ENCODE measurements at regions not wholly inside any gene's neighbourhood (a gene's known extent, or its start where the extent isn't known, plus 50 kb on each side); places are given as distances from the start of the nearest gene placed in this dataset.

GRCh38 chr10:131644864-131645658, 255.7 kb upstream of the PPP2R2D start:
- no peak for TF ChIP-seq CTCF (IDR thresholded peaks at IDR 0.05)

GRCh38 chr10:131645756-131646155, 255.1 kb upstream of the PPP2R2D start:
- ATAC-seq (ENCODE audit: insufficient number of reproducible peaks, low FRiP score, low read depth): no peak
- no peak for TF ChIP-seq CTCF (IDR thresholded peaks at IDR 0.05)
- Histone ChIP-seq H3K4me1 (ENCODE audit: control insufficient read depth in 1 of 2, low read depth in 2 of 2) (no peaks in the 10 kb centered on the region), H3K36me3 (no peaks in the 10 kb centered on the region), H3K9me3 (no peaks in the 10 kb centered on the region), H3K27me3 (replicated peaks; ENCODE audit: insufficient read depth) (no peaks in the 10 kb centered on the region), H3K4me3 (no peak overlapping the region), H3K27ac (no peak overlapping the region)
- DNase-seq (ENCODE audit: low spot score): no peak

More at GRCh38 chr10:131644864-131645658, 255.7 kb upstream of the PPP2R2D start:
- Histone ChIP-seq H3K4me3 (no peak overlapping the region), H3K9me3 (no peaks in the 10 kb centered on the region), H3K4me1 (ENCODE audit: control insufficient read depth in 1 of 2, low read depth in 2 of 2) (no peaks in the 10 kb centered on the region), H3K36me3 (no peaks in the 10 kb centered on the region), H3K27me3 (replicated peaks; ENCODE audit: insufficient read depth) (no peaks in the 10 kb centered on the region), H3K27ac (no peak overlapping the region)
- DNase-seq (ENCODE audit: low spot score): no peak
- ATAC-seq (ENCODE audit: insufficient number of reproducible peaks, low FRiP score, low read depth): no peak

GRCh38 chr10:131646551-131647525, 254.0 kb upstream of the PPP2R2D start:
- Histone ChIP-seq H3K9me3 (no peaks in the 10 kb centered on the region), H3K36me3 (no peaks in the 10 kb centered on the region), H3K4me3 (no peak overlapping the region), H3K27me3 (replicated peaks; ENCODE audit: insufficient read depth) (no peaks in the 10 kb centered on the region), H3K27ac (no peak overlapping the region), H3K4me1 (ENCODE audit: control insufficient read depth in 1 of 2, low read depth in 2 of 2) (no peaks in the 10 kb centered on the region)
- ATAC-seq (ENCODE audit: insufficient number of reproducible peaks, low FRiP score, low read depth): no peak
- TF ChIP-seq CTCF (IDR thresholded peaks at IDR 0.05): no peak
- DNase-seq (ENCODE audit: low spot score): no peak

GRCh38 chr10:131647789-131648188, 253.0 kb upstream of the PPP2R2D start:
- no peak for DNase-seq (ENCODE audit: low spot score)

More at GRCh38 chr10:131647789-131648188, 253.0 kb upstream of the PPP2R2D start:
- Histone ChIP-seq H3K27ac (no peak overlapping the region), H3K4me1 (ENCODE audit: control insufficient read depth in 1 of 2, low read depth in 2 of 2) (no peaks in the 10 kb centered on the region), H3K4me3 (no peak overlapping the region), H3K27me3 (replicated peaks; ENCODE audit: insufficient read depth) (no peaks in the 10 kb centered on the region), H3K36me3 (no peaks in the 10 kb centered on the region), H3K9me3 (no peaks in the 10 kb centered on the region)
- no peak for TF ChIP-seq CTCF (IDR thresholded peaks at IDR 0.05)
- ATAC-seq (ENCODE audit: insufficient number of reproducible peaks, low FRiP score, low read depth): no peak

Measured in thoracic aorta (tissue), 2 donors.